ENCODE measurements at regions not wholly inside any gene's neighbourhood (a gene's known extent, or its start where the extent isn't known, plus 50 kb on each side); places are given as distances from the start of the nearest gene placed in this dataset.
"Not testable (repeated sequence)": the region's sequence is repeated elsewhere in the genome, so short reads cannot be mapped to it uniquely, and the experiment has no call there.

- no peaks in the 10 kb centered on the region for H3K36me3 ChIP-seq (replicated peaks in 1 of 2; ENCODE audit: insufficient read depth in 1 of 2, low read depth in 2 of 2)
- intact Hi-C loops (cut with DNase I) = no loop called here
- no peaks in the 10 kb centered on the region for H3K4me1 ChIP-seq
- no peak for TF ChIP-seq POLR2A (IDR thresholded peaks at IDR 0.05)
- TF ChIP-seq CTCF (IDR thresholded peaks at IDR 0.05) = no peak
- no peak overlapping the region for H3K4me3 ChIP-seq
- no peak for ATAC-seq
- DNase-seq = no peak
- H3K27me3 ChIP-seq = no peaks in the 10 kb centered on the region
- no peaks in the 10 kb centered on the region for H3K9me3 ChIP-seq
- no peak overlapping the region for H3K27ac ChIP-seq
Observed at GRCh38 chr10:76769582-76769981, 868.0 kb downstream of the KCNMA1 start.

DNA sequence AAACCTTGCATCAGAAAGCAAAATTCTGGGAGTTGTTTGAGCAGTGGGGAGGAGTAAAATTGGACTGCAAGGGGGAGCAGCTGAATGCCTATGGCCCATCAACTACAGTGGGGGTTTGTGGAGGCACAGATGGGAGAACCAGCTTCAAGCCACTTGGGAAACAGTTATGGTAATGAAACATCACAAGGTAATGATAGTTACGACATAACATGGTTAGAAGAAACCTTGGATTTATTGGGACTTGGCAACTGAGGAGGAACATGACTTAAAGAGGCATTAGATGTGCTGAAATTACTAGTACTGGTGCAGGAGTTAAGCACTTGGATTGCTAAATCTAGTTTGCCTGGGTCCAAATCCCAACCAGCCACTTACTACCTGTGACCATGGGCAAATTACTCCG is 868.4 kb downstream of the KCNMA1 start:
- no peak overlapping the region for H3K4me3 ChIP-seq
- TF ChIP-seq POLR2A (IDR thresholded peaks at IDR 0.05) (no peak), CTCF (IDR thresholded peaks at IDR 0.05) (no peak)
- no peaks in the 10 kb centered on the region for H3K27me3 ChIP-seq
- no peak overlapping the region for H3K27ac ChIP-seq
- no peak for ATAC-seq
- no peaks in the 10 kb centered on the region for H3K4me1 ChIP-seq
- WGBS, 2 donors = 86 to 95% methylated on average over 2 of the region's 2 CpGs
- H3K9me3 ChIP-seq = no peaks in the 10 kb centered on the region
- intact Hi-C loops (cut with DNase I) = no loop called here
- H3K36me3 ChIP-seq (replicated peaks in 1 of 2; ENCODE audit: insufficient read depth in 1 of 2, low read depth in 2 of 2) = no peaks in the 10 kb centered on the region
- no peak for DNase-seq

GRCh38 chr10:76766682-76767081 is 870.9 kb downstream of the KCNMA1 start:
- TF ChIP-seq POLR2A (IDR thresholded peaks at IDR 0.05) = no peak
- no peak for TF ChIP-seq CTCF (IDR thresholded peaks at IDR 0.05)
- DNase-seq = no peak
- 35 to 38% methylated on average over 7 of the region's 7 CpGs for WGBS, 2 donors

DNA sequence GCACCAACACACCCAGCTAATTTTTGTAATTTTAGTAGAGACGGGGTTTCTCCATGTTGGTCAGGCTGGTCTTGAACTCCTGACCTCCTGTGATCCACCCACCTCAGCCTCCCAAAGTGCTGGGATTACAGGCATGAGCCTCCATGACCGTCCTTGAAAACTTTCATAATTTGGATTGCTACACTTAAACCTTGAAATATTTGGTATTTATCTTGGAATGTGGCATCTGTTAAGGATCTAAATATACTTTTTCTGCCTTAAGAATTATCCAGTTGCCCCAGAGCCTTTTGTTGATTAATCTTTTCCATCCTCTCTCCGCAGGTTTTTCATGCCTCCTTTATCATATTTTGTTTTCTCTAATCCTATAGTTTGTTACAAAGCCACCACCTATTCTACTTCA is 872.7 kb downstream of the KCNMA1 start:
- H3K4me3 ChIP-seq; H3K27me3 ChIP-seq; H3K9me3 ChIP-seq; H3K36me3 ChIP-seq (replicated peaks in 1 of 2; ENCODE audit: insufficient read depth in 1 of 2, low read depth in 2 of 2); H3K27ac ChIP-seq; ATAC-seq; DNase-seq; intact Hi-C loops (cut with DNase I): not testable (repeated sequence)
- peaks cover 20% of the 10 kb centered on the region for H3K4me1 ChIP-seq
- WGBS, 2 donors = 62 to 73% methylated on average over 3 of the region's 3 CpGs

More at GRCh38 chr10:76766682-76767081, 870.9 kb downstream of the KCNMA1 start:
- Histone ChIP-seq H3K27me3 (no peaks in the 10 kb centered on the region), H3K9me3 (no peaks in the 10 kb centered on the region), H3K4me1 (peaks cover 18% of the 10 kb centered on the region), H3K36me3 (replicated peaks in 1 of 2; ENCODE audit: insufficient read depth in 1 of 2, low read depth in 2 of 2) (no peaks in the 10 kb centered on the region), H3K27ac (no peak overlapping the region), H3K4me3 (no peak overlapping the region)
- no peak for ATAC-seq
- intact Hi-C loops (cut with DNase I) = no loop called here

GRCh38 chr10:76764177-76764576 is 873.4 kb downstream of the KCNMA1 start:
- 90 to 91% methylated on average over 3 of the region's 3 CpGs for WGBS, 2 donors
- Histone ChIP-seq H3K9me3 (no peaks in the 10 kb centered on the region), H3K27me3 (no peaks in the 10 kb centered on the region), H3K4me1 (peaks cover 20% of the 10 kb centered on the region), H3K27ac (no peak overlapping the region), H3K36me3 (replicated peaks in 1 of 2; ENCODE audit: insufficient read depth in 1 of 2, low read depth in 2 of 2) (no peaks in the 10 kb centered on the region), H3K4me3 (no peak overlapping the region)
- intact Hi-C loops (cut with DNase I) = no loop called here
- no peak for TF ChIP-seq CTCF (IDR thresholded peaks at IDR 0.05)
- TF ChIP-seq POLR2A (IDR thresholded peaks at IDR 0.05) = no peak
- no peak for ATAC-seq
- DNase-seq = no peak

Measured in body of pancreas (tissue), 4 donors.